OCI-LY1 (cell line): ENCODE measurements at regions not wholly inside any gene's neighbourhood (a gene's known extent, or its start where the extent isn't known, plus 50 kb on each side); places are given as distances from the start of the nearest gene placed in this dataset.

Source experiments
- EZH2 ChIP-seq: fragments of 200-600 bp; sonication (generic), shearing (Covaris generic); IDR thresholded peaks from 2 replicates; pipeline ENCODE4 v1.8.0; 2017; ENCODE audit warnings: borderline replicate concordance, mixed run types, mild to moderate bottlenecking, antibody characterized with exemption, low read length, moderate library complexity, mixed read lengths
- TF ChIP-seq, protein P1 (sequence below): fragments of 200-600 bp; sonication (generic), shearing (Covaris generic); IDR thresholded peaks from 2 replicates; pipeline ENCODE4 v1.5.1; 2017; ENCODE audit warnings: mild to moderate bottlenecking, antibody characterized with exemption, low read length, moderate library complexity, mixed read lengths

DNA sequence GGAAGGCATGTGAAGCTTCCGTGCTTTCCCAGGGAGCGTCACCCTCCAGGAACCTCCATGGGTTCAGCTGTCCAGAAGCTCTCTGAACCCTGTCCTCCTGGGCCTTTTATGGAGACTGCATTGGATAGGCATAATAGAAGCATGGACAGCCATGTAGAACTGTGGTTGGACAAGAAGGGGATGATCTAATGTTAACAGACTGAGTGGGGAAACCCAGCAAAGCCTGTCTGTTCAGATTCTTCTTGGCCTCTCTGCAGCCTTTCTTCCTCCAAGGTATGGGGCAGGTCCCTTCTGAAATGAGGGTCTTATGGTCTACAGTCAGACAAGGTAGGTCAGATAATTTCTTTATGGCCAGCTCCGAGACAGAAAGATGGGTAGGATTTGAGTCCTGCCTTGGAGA lies 59.1 kb upstream of the CTNNA1 start:
- TF ChIP-seq, protein P1, sequence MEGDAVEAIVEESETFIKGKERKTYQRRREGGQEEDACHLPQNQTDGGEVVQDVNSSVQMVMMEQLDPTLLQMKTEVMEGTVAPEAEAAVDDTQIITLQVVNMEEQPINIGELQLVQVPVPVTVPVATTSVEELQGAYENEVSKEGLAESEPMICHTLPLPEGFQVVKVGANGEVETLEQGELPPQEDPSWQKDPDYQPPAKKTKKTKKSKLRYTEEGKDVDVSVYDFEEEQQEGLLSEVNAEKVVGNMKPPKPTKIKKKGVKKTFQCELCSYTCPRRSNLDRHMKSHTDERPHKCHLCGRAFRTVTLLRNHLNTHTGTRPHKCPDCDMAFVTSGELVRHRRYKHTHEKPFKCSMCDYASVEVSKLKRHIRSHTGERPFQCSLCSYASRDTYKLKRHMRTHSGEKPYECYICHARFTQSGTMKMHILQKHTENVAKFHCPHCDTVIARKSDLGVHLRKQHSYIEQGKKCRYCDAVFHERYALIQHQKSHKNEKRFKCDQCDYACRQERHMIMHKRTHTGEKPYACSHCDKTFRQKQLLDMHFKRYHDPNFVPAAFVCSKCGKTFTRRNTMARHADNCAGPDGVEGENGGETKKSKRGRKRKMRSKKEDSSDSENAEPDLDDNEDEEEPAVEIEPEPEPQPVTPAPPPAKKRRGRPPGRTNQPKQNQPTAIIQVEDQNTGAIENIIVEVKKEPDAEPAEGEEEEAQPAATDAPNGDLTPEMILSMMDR: no peak
- TF ChIP-seq EZH2: no peak
